Activated CD8-positive, alpha-beta memory T cell treated with anti-CD3 and anti-CD28 coated beads for 36 hours (primary cell): ENCODE measurements at regions not wholly inside any gene's neighbourhood (a gene's known extent, or its start where the extent isn't known, plus 50 kb on each side); places are given as distances from the start of the nearest gene placed in this dataset.

Source experiments
- CTCF ChIA-PET: fragments of 350-600 bp; sonication (Branson Sonifier 250); formaldehyde crosslinking; loops from one replicate; lab custom pipeline; 2021; ENCODE audit warnings: antibody characterized with exemption; lab: Charles Lee
- POLR2A ChIA-PET: fragments of 350-600 bp; sonication (Branson Sonifier 250); formaldehyde crosslinking; loops from one replicate; lab custom pipeline; 2021; ENCODE audit warnings: antibody characterized with exemption; lab: Charles Lee

- CTCF ChIA-PET, result no interaction called here
Measured at GRCh38 chr18:27447451-27447881, 262.4 kb upstream of the CHST9 start.

GRCh38 chr18:27430595-27430994 lies 245.5 kb upstream of the CHST9 start:
- CTCF ChIA-PET, result no interaction called here
- POLR2A ChIA-PET, result no interaction called here

More at GRCh38 chr18:27447451-27447881, 262.4 kb upstream of the CHST9 start:
- POLR2A ChIA-PET, result no interaction called here

- ChIA-PET CTCF (no interaction called here), POLR2A (no interaction called here)
Measured at GRCh38 chr18:27428716-27429475, 243.8 kb upstream of the CHST9 start.

- ChIA-PET POLR2A (no interaction called here), CTCF (no interaction called here)
Measured at GRCh38 chr18:27428120-27428519, 243.0 kb upstream of the CHST9 start.

- ChIA-PET CTCF (no interaction called here), POLR2A (no interaction called here)
Measured at GRCh38 chr18:27423581-27423980, 238.5 kb upstream of the CHST9 start.

- ChIA-PET CTCF (no interaction called here), POLR2A (no interaction called here)
Measured at GRCh38 chr18:27419646-27420045, 234.5 kb upstream of the CHST9 start.

- POLR2A ChIA-PET, result no interaction called here
Measured at GRCh38 chr18:27415495-27415894, 230.4 kb upstream of the CHST9 start.

GRCh38 chr18:27414682-27415081 lies 229.6 kb upstream of the CHST9 start:
- ChIA-PET POLR2A (no interaction called here), CTCF (no interaction called here)

More at GRCh38 chr18:27415495-27415894, 230.4 kb upstream of the CHST9 start:
- CTCF ChIA-PET, result no interaction called here

GRCh38 chr18:27413495-27414401 lies 228.6 kb upstream of the CHST9 start:
- POLR2A ChIA-PET, result no interaction called here
- CTCF ChIA-PET, result no interaction called here

GRCh38 chr18:27412556-27412955 lies 227.4 kb upstream of the CHST9 start:
- CTCF ChIA-PET, result no interaction called here
- POLR2A ChIA-PET, result no interaction called here

- ChIA-PET POLR2A (no interaction called here), CTCF (no interaction called here)
Measured at GRCh38 chr18:27411911-27412310, 226.8 kb upstream of the CHST9 start.

- ChIA-PET POLR2A (no interaction called here), CTCF (no interaction called here)
Measured at GRCh38 chr18:27411013-27411412, 225.9 kb upstream of the CHST9 start.

GRCh38 chr18:27404855-27405254 lies 219.7 kb upstream of the CHST9 start:
- ChIA-PET CTCF (no interaction called here), POLR2A (no interaction called here)

- POLR2A ChIA-PET, result no interaction called here
- CTCF ChIA-PET, result no interaction called here
Measured at GRCh38 chr18:27400001-27400400, 214.9 kb upstream of the CHST9 start.

- ChIA-PET CTCF (no interaction called here), POLR2A (no interaction called here)
Measured at GRCh38 chr18:27395752-27396151, 210.6 kb upstream of the CHST9 start.

GRCh38 chr18:27394687-27395086 lies 209.6 kb upstream of the CHST9 start:
- POLR2A ChIA-PET, result no interaction called here
- CTCF ChIA-PET, result no interaction called here

GRCh38 chr18:27382567-27383216 lies 197.6 kb upstream of the CHST9 start:
- ChIA-PET CTCF (no interaction called here), POLR2A (no interaction called here)

- POLR2A ChIA-PET, result no interaction called here
Measured at GRCh38 chr18:27378431-27379095, 193.5 kb upstream of the CHST9 start.

GRCh38 chr18:27377251-27377650 lies 192.1 kb upstream of the CHST9 start:
- POLR2A ChIA-PET, result no interaction called here
- CTCF ChIA-PET, result no interaction called here

More at GRCh38 chr18:27378431-27379095, 193.5 kb upstream of the CHST9 start:
- CTCF ChIA-PET, result no interaction called here

- POLR2A ChIA-PET, result no interaction called here
- CTCF ChIA-PET, result no interaction called here
Measured at GRCh38 chr18:27372386-27372785, 187.3 kb upstream of the CHST9 start.
